Ishikawa (cell line): ENCODE measurements at regions not wholly inside any gene's neighbourhood (a gene's known extent, or its start where the extent isn't known, plus 50 kb on each side); places are given as distances from the start of the nearest gene placed in this dataset.

ENCODE experiments used
- CEBPB ChIP-seq: IDR thresholded peaks from 2 replicates; pipeline ENCODE4 v1.6.1; 2012
- CREB1 ChIP-seq: IDR thresholded peaks from 2 replicates; pipeline ENCODE4 v1.6.1; 2012; ENCODE audit warnings: low read depth
- EGR1 ChIP-seq: IDR thresholded peaks from 2 replicates; pipeline ENCODE4 v1.6.1; 2012
- EP300 ChIP-seq: IDR thresholded peaks from 2 replicates; pipeline ENCODE4 v1.6.1; 2012; ENCODE audit warnings: borderline replicate concordance
- FOXM1 ChIP-seq: IDR thresholded peaks from 2 replicates; pipeline ENCODE4 v1.6.1; 2012; ENCODE audit warnings: low read depth, borderline replicate concordance
- NFIC ChIP-seq: IDR thresholded peaks from 2 replicates; pipeline ENCODE4 v1.6.1; 2012
- RAD21 ChIP-seq: IDR thresholded peaks from 2 replicates; pipeline ENCODE4 v1.6.1; 2012; ENCODE audit warnings: low read depth
- REST ChIP-seq: IDR thresholded peaks from 2 replicates; pipeline ENCODE4 v1.6.1; 2012; ENCODE audit warnings: low read depth, mild to moderate bottlenecking
- TAF1 ChIP-seq: IDR thresholded peaks from 2 replicates; pipeline ENCODE4 v1.6.1; 2012; ENCODE audit warnings: low read depth, mild to moderate bottlenecking
- YY1 ChIP-seq: IDR thresholded peaks from 2 replicates; pipeline ENCODE4 v1.6.1; 2012; ENCODE audit warnings: low read depth

DNA sequence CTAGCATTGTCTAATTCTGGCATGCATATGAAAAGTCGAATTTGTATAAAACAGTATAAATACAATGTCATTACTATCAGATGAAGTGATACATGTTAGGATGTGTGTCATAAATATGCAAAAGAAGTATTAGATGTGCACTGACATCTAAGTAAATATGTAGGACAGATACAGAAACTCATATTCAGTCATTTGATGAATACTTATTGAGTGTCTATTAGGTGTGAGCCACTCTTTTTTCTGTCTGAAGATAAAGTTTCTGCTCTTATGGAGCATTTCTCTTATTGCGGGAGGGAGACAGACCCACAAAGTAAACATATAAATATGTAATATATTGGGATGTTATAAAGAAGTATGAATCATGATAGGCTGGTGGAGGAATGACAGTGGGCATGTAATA, 426.6 kb upstream of the B3GALT2 start:
- TF ChIP-seq YY1 (no peak), REST (no peak), RAD21 (no peak), TAF1 (no peak), EP300 (no peak), FOXM1 (no peak), NFIC (no peak), EGR1 (no peak), CEBPB (no peak), CREB1 (no peak)
